Neural progenitor cell (in vitro differentiated cells): ENCODE measurements at regions not wholly inside any gene's neighbourhood (a gene's known extent, or its start where the extent isn't known, plus 50 kb on each side); places are given as distances from the start of the nearest gene placed in this dataset.
A peak's percentile ranks its signal among the peaks of the same experiment; 100 is the strongest.

Experiments
- DNase-seq: peaks from one replicate; pipeline ENCODE4 v3.0.0-alpha.2; 2016; ENCODE audit warnings: low spot score
- H2AFZ ChIP-seq: fragments of 200-600 bp; sonication (generic); replicated peaks from 2 replicates; pipeline ENCODE4 v1.6.1; 2016; ENCODE audit warnings: antibody characterized with exemption
- H3F3A ChIP-seq: fragments of 200-600 bp; sonication (generic); 2 replicates; pipeline ENCODE4 v1.6.1; 2016; ENCODE audit warnings: antibody characterized with exemption, low read depth
- H3K27ac ChIP-seq: fragments of 200-600 bp; sonication (generic); 2 replicates; pipeline ENCODE4 v1.5.1; 2016; ENCODE audit warnings: mild to moderate bottlenecking
- H3K27me3 ChIP-seq: fragments of 200-600 bp; sonication (generic); 2 replicates; pipeline ENCODE4 v1.6.1; 2016; ENCODE audit warnings: mild to moderate bottlenecking, moderate library complexity
- H3K36me3 ChIP-seq: fragments of 200-600 bp; sonication (generic); 2 replicates; pipeline ENCODE4 v1.5.1; 2016
- H3K4me1 ChIP-seq: fragments of 200-600 bp; sonication (generic); 2 replicates; pipeline ENCODE4 v1.6.1; 2016; ENCODE audit warnings: mixed run types
- H3K4me2 ChIP-seq: fragments of 200-600 bp; sonication (generic); 2 replicates; pipeline ENCODE4 v1.6.1; 2016
- H3K4me3 ChIP-seq: fragments of 200-600 bp; sonication (generic); 2 replicates; pipeline ENCODE4 v1.5.1; 2016
- H3K79me2 ChIP-seq: fragments of 200-600 bp; sonication (generic); 2 replicates; pipeline ENCODE4 v1.6.1; 2016; ENCODE audit warnings: low read depth
- H3K9ac ChIP-seq: fragments of 200-600 bp; sonication (generic); 2 replicates; pipeline ENCODE4 v1.6.1; 2016
- H3K9me3 ChIP-seq: fragments of 200-600 bp; sonication (generic); 2 replicates; pipeline ENCODE4 v1.5.1; 2016; ENCODE audit warnings: low read depth
- H4K20me1 ChIP-seq: fragments of 200-600 bp; sonication (generic); 2 replicates; pipeline ENCODE4 v1.6.1; 2016; ENCODE audit warnings: low read depth
- H3K27ac Mint-ChIP-seq: 3 replicates; pipeline ENCODE4 v1.8.0; 2021; ENCODE audit warnings: mixed read lengths
- H3K27me3 Mint-ChIP-seq: 2 replicates; pipeline ENCODE4 v1.8.0; 2022; ENCODE audit warnings: low read depth, mild to moderate bottlenecking, inconsistent platforms, moderate library complexity, mixed read lengths; ENCODE audit not compliant: insufficient read depth
- H3K36me3 Mint-ChIP-seq: 3 replicates; pipeline ENCODE4 v1.8.0; 2021; ENCODE audit warnings: mixed read lengths
- H3K4me1 Mint-ChIP-seq: 3 replicates; pipeline ENCODE4 v1.8.0; 2021; ENCODE audit warnings: mixed read lengths
- H3K4me3 Mint-ChIP-seq: 3 replicates; pipeline ENCODE4 v1.8.0; 2021; ENCODE audit warnings: mild to moderate bottlenecking, moderate library complexity, mixed read lengths
- H3K9me3 Mint-ChIP-seq: 3 replicates; pipeline ENCODE4 v1.8.0; 2020; ENCODE audit warnings: mixed read lengths
- CTCF ChIP-seq: fragments of 200-600 bp; sonication (generic); IDR thresholded peaks from 2 replicates; pipeline ENCODE4 v1.5.1; 2017; ENCODE audit warnings: antibody characterized with exemption, mild to moderate bottlenecking
- EZH2 ChIP-seq: fragments of 200-600 bp; sonication (generic); IDR thresholded peaks from 2 replicates; pipeline ENCODE4 v1.6.1; 2017; ENCODE audit warnings: antibody characterized with exemption, mild to moderate bottlenecking, moderate library complexity
- EZH2phosphoT487 ChIP-seq: fragments of 200-600 bp; sonication (generic); IDR thresholded peaks from 2 replicates; pipeline ENCODE4 v1.6.1; 2017; ENCODE audit warnings: antibody characterized with exemption

GRCh38 chr4:63580796-63581475 is 828.3 kb downstream of the TECRL start:
- H3K9ac ChIP-seq = no peak overlapping the region
- Mint-ChIP-seq H3K9me3 (no peaks in the 10 kb centered on the region), H3K4me3 (no peak overlapping the region), H3K27me3 (no peaks in the 10 kb centered on the region), H3K4me1 (peaks cover 6% of the 10 kb centered on the region), H3K36me3 (no peaks in the 10 kb centered on the region), H3K27ac (no peak overlapping the region)
- H2AFZ ChIP-seq = peak overlapping the region; percentile 1
- no peaks in the 10 kb centered on the region for H4K20me1 ChIP-seq
- peaks cover 3% of the 10 kb centered on the region for H3K4me1 ChIP-seq
- no peak overlapping the region for H3K4me3 ChIP-seq
- H3F3A ChIP-seq = no peaks in the 10 kb centered on the region
- no peaks in the 10 kb centered on the region for H3K36me3 ChIP-seq
- no peak for DNase-seq
- H3K27ac ChIP-seq = no peak overlapping the region
- H3K4me2 ChIP-seq = no peak overlapping the region
- TF ChIP-seq CTCF = no peak
- TF ChIP-seq EZH2phosphoT487 = no peak
- TF ChIP-seq EZH2 = no peak
- no peaks in the 10 kb centered on the region for H3K27me3 ChIP-seq
- no peaks in the 10 kb centered on the region for H3K79me2 ChIP-seq
- H3K9me3 ChIP-seq = no peaks in the 10 kb centered on the region

- no peaks in the 10 kb centered on the region for H4K20me1 ChIP-seq
- no peak overlapping the region for H2AFZ ChIP-seq
- no peak for DNase-seq
- Mint-ChIP-seq H3K4me3 (no peak overlapping the region), H3K4me1 (peaks cover 6% of the 10 kb centered on the region), H3K27ac (no peak overlapping the region), H3K36me3 (no peaks in the 10 kb centered on the region), H3K9me3 (no peaks in the 10 kb centered on the region), H3K27me3 (no peaks in the 10 kb centered on the region)
- H3F3A ChIP-seq = no peaks in the 10 kb centered on the region
- no peaks in the 10 kb centered on the region for H3K36me3 ChIP-seq
- H3K79me2 ChIP-seq = no peaks in the 10 kb centered on the region
- H3K27ac ChIP-seq = no peak overlapping the region
- H3K9ac ChIP-seq = no peak overlapping the region
- no peaks in the 10 kb centered on the region for H3K27me3 ChIP-seq
- H3K4me2 ChIP-seq = no peak overlapping the region
- TF ChIP-seq EZH2phosphoT487 (no peak), EZH2 (no peak), CTCF (peak; percentile 8)
- no peaks in the 10 kb centered on the region for H3K9me3 ChIP-seq
- H3K4me3 ChIP-seq = no peak overlapping the region
- peaks cover 3% of the 10 kb centered on the region for H3K4me1 ChIP-seq
Observed at GRCh38 chr4:63578383-63578782, 830.9 kb downstream of the TECRL start.

- H3K4me1 Mint-ChIP-seq = peaks cover 6% of the 10 kb centered on the region
- H3K27ac Mint-ChIP-seq = no peak overlapping the region
- TF ChIP-seq EZH2phosphoT487 (no peak), CTCF (peak; percentile 16), EZH2 (no peak)
- Histone ChIP-seq H3F3A (no peaks in the 10 kb centered on the region), H3K9ac (no peak overlapping the region), H3K27me3 (no peaks in the 10 kb centered on the region), H3K4me3 (no peak overlapping the region), H2AFZ (no peak overlapping the region), H3K9me3 (no peaks in the 10 kb centered on the region), H3K4me1 (peaks cover 8% of the 10 kb centered on the region), H3K27ac (no peak overlapping the region), H3K79me2 (no peaks in the 10 kb centered on the region), H4K20me1 (no peaks in the 10 kb centered on the region), H3K4me2 (no peak overlapping the region), H3K36me3 (no peaks in the 10 kb centered on the region)
- H3K9me3 Mint-ChIP-seq = peaks cover 2% of the 10 kb centered on the region
- H3K4me3 Mint-ChIP-seq = no peak overlapping the region
- no peaks in the 10 kb centered on the region for H3K36me3 Mint-ChIP-seq
- no peak for DNase-seq
- peaks cover 2% of the 10 kb centered on the region for H3K27me3 Mint-ChIP-seq
Observed at GRCh38 chr4:63566658-63567057, 842.6 kb downstream of the TECRL start.
